CD4-positive, alpha-beta T cell treated with Interleukin-21 for 1 hour (primary cell): ENCODE measurements at regions not wholly inside any gene's neighbourhood (a gene's known extent, or its start where the extent isn't known, plus 50 kb on each side); places are given as distances from the start of the nearest gene placed in this dataset.

Experiments used
- DNase-seq: peaks from one replicate; pipeline ENCODE4 v3.0.0-alpha.2; 2020

- DNase-seq: no peak
Measured at GRCh38 chr16:51407199-51407598, 256.1 kb upstream of the SALL1 start.

GRCh38 chr16:51405361-51405760 is 254.3 kb upstream of the SALL1 start:
- DNase-seq: no peak

- no peak for DNase-seq
Measured at GRCh38 chr16:51404386-51404785, 253.3 kb upstream of the SALL1 start.

GRCh38 chr16:51402785-51403184 is 251.7 kb upstream of the SALL1 start:
- no peak for DNase-seq

- no peak for DNase-seq
Measured at GRCh38 chr16:51402298-51402697, 251.2 kb upstream of the SALL1 start.

GRCh38 chr16:51401673-51402072 is 250.6 kb upstream of the SALL1 start:
- DNase-seq: no peak

GRCh38 chr16:51399908-51400670 is 249.0 kb upstream of the SALL1 start:
- DNase-seq: no peak

GRCh38 chr16:51394421-51394820 is 243.4 kb upstream of the SALL1 start:
- DNase-seq: no peak

- DNase-seq: no peak
Measured at GRCh38 chr16:51393381-51394005, 242.4 kb upstream of the SALL1 start.

GRCh38 chr16:51392521-51393187 is 241.6 kb upstream of the SALL1 start:
- no peak for DNase-seq

GRCh38 chr16:51391798-51392511 is 240.9 kb upstream of the SALL1 start:
- DNase-seq: no peak

GRCh38 chr16:51390877-51391276 is 239.8 kb upstream of the SALL1 start:
- DNase-seq: no peak

GRCh38 chr16:51389881-51390280 is 238.8 kb upstream of the SALL1 start:
- DNase-seq: no peak

GRCh38 chr16:51388516-51388951 is 237.5 kb upstream of the SALL1 start:
- no peak for DNase-seq

GRCh38 chr16:51383909-51384308 is 232.8 kb upstream of the SALL1 start:
- DNase-seq: no peak

- DNase-seq: no peak
Measured at GRCh38 chr16:51382940-51383339, 231.9 kb upstream of the SALL1 start.

- DNase-seq: no peak
Measured at GRCh38 chr16:51382211-51382610, 231.1 kb upstream of the SALL1 start.

- DNase-seq: no peak
Measured at GRCh38 chr16:51376080-51376479, 225.0 kb upstream of the SALL1 start.

GRCh38 chr16:51374790-51375189 is 223.7 kb upstream of the SALL1 start:
- DNase-seq: no peak

GRCh38 chr16:51374346-51374745 is 223.3 kb upstream of the SALL1 start:
- no peak for DNase-seq

GRCh38 chr16:51365715-51366114 is 214.6 kb upstream of the SALL1 start:
- DNase-seq: no peak

GRCh38 chr16:51359141-51359955 is 208.3 kb upstream of the SALL1 start:
- no peak for DNase-seq

- DNase-seq: no peak
Measured at GRCh38 chr16:51357839-51358238, 206.8 kb upstream of the SALL1 start.
